ENCODE measurements at regions not wholly inside any gene's neighbourhood (a gene's known extent, or its start where the extent isn't known, plus 50 kb on each side); places are given as distances from the start of the nearest gene placed in this dataset.

GRCh38 chr13:76644906-76645305, 241.3 kb downstream of the KCTD12 start:
- TF ChIP-seq EP300 (IDR thresholded peaks at IDR 0.05) (no peak), CTCF (IDR thresholded peaks at IDR 0.05) (no peak)
